Activated B cell treated with CpG ODN at 0.5 μM for 24 hours (primary cell): ENCODE measurements at regions not wholly inside any gene's neighbourhood (a gene's known extent, or its start where the extent isn't known, plus 50 kb on each side); places are given as distances from the start of the nearest gene placed in this dataset.
"Not testable (repeated sequence)": the region's sequence is repeated elsewhere in the genome, so short reads cannot be mapped to it uniquely, and the experiment has no call there.

ENCODE experiments used
- ATAC-seq: fragments of 200-7000 bp; cut with Tn5 transposase; one replicate; pipeline ENCODE4 v1.10.0; 2021; ENCODE audit warnings: low read depth, mild to moderate bottlenecking, moderate library complexity
- CTCF ChIA-PET: fragments of 350-600 bp; sonication (Branson Sonifier 250); formaldehyde crosslinking; loops from one replicate; lab custom pipeline; 2021; ENCODE audit warnings: antibody characterized with exemption; lab: Charles Lee
- POLR2A ChIA-PET: fragments of 350-600 bp; sonication (Branson Sonifier 250); formaldehyde crosslinking; loops from one replicate; lab custom pipeline; 2021; ENCODE audit warnings: antibody characterized with exemption; lab: Charles Lee
- DNase-seq: peaks from one replicate; pipeline ENCODE4 v3.0.0; 2022
- H3K27ac Mint-ChIP-seq: one replicate; pipeline ENCODE4 v1.8.0; 2020; ENCODE audit warnings: mixed read lengths
- H3K27me3 Mint-ChIP-seq: one replicate; pipeline ENCODE4 v1.8.0; 2021; ENCODE audit warnings: mixed read lengths
- H3K36me3 Mint-ChIP-seq: one replicate; pipeline ENCODE4 v1.8.0; 2021; ENCODE audit warnings: low read depth, mixed read lengths
- H3K4me1 Mint-ChIP-seq: one replicate; pipeline ENCODE4 v1.8.0; 2021; ENCODE audit warnings: mixed read lengths
- H3K4me3 Mint-ChIP-seq: one replicate; pipeline ENCODE4 v1.8.0; 2020; ENCODE audit warnings: mild to moderate bottlenecking, mixed read lengths
- H3K9me3 Mint-ChIP-seq: one replicate; pipeline ENCODE4 v1.8.0; 2020; ENCODE audit warnings: mixed read lengths
- intact Hi-C: fragments of 100-400 bp; cut with micrococcal nuclease; formaldehyde crosslinking; loops from one replicate; pipeline ENCODE4 v1.15.1; 2024
- TF ChIP-seq, protein P1 (sequence below): fragments of 200-600 bp; IDR thresholded peaks from one replicate; pipeline ENCODE4 v1.8.0; 2022; ENCODE audit warnings: antibody characterized with exemption, mild to moderate bottlenecking

DNA sequence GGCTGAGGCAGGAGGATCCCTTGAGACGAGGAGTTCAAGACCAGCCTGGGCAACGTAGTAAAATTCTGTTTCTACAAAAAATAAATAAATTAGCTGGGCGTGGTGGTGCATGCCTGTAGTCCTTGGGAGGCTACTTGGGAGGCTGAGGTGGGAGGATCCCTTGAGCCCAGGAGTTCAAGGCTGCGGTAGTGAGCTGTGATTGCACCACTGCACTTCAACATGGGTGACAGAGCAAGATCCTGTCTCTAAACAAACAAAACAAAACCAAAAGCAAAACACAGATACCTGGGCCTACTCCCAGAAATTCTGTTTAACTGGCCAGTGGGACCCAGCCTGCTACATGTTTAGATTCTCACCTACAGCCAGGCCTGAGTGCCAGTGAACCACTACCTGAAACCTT is 74.6 kb upstream of the MEDAG start:
- ChIA-PET CTCF (no interaction called here), POLR2A (no interaction called here)
- TF ChIP-seq, protein P1, sequence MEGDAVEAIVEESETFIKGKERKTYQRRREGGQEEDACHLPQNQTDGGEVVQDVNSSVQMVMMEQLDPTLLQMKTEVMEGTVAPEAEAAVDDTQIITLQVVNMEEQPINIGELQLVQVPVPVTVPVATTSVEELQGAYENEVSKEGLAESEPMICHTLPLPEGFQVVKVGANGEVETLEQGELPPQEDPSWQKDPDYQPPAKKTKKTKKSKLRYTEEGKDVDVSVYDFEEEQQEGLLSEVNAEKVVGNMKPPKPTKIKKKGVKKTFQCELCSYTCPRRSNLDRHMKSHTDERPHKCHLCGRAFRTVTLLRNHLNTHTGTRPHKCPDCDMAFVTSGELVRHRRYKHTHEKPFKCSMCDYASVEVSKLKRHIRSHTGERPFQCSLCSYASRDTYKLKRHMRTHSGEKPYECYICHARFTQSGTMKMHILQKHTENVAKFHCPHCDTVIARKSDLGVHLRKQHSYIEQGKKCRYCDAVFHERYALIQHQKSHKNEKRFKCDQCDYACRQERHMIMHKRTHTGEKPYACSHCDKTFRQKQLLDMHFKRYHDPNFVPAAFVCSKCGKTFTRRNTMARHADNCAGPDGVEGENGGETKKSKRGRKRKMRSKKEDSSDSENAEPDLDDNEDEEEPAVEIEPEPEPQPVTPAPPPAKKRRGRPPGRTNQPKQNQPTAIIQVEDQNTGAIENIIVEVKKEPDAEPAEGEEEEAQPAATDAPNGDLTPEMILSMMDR, result no peak
- ATAC-seq (no peak), DNase-seq (no peak)
- Mint-ChIP-seq H3K27me3 (peaks cover 24% of the 10 kb centered on the region), H3K27ac (no peak overlapping the region), H3K4me1 (no peaks in the 10 kb centered on the region), H3K9me3 (no peaks in the 10 kb centered on the region), H3K36me3 (no peaks in the 10 kb centered on the region), H3K4me3 (no peak overlapping the region)
- intact Hi-C loops, result no loop called here

DNA sequence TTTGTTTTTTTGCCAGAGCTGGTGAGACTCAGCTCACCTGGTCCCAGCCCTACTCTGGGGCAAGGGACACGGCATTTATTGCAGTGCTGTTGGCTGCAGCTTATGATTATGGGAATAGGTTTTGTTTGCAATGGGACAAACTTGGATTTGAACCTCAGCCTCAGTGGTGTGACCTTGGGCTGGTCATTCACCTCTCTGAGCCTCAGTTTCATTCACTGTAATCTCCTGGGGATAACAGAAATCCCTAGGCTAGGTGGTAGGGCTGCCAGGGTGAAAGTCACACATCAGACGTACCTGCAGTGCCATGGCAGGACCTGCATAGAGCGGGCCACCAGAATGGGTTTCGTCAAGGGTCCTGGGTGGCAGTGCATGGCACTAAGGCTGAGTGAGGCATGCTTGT is 73.7 kb upstream of the MEDAG start:
- intact Hi-C loops, result no loop called here
- no peak for ATAC-seq
- POLR2A ChIA-PET, result no interaction called here
- Mint-ChIP-seq H3K36me3 (no peaks in the 10 kb centered on the region), H3K4me1 (no peaks in the 10 kb centered on the region), H3K27me3 (peaks cover 30% of the 10 kb centered on the region), H3K4me3 (no peak overlapping the region), H3K27ac (no peak overlapping the region), H3K9me3 (no peaks in the 10 kb centered on the region)
- TF ChIP-seq, protein P1, result no peak
- DNase-seq, result no peak
- CTCF ChIA-PET, result no interaction called here

DNA sequence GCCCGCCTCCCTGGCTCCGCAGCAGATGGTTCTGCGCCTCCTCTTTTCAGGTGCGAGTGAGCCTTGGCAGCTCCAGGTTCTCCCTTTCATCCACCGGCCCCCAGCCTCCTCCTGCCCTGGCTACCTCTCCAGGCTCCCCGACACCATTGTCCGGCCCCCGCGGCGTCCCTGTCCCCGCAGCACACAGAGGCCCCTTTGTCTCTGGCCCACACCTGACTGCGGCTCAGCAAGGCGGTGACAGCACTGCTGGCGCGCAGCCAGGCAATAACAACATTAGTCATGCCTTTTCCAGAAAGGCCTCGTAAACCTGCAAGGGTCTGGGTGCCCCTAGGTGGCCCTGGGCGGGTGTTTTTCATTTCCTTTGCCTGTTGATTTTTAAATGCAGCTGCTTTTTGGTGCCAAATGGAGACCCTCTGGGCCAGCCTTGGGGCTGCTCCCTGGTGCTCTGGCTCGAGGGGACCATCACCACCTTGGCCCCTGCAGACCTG is 73.2 kb upstream of the MEDAG start:
- ChIA-PET CTCF (no interaction called here), POLR2A (no interaction called here)
- intact Hi-C loops, result no loop called here
- H3K9me3 Mint-ChIP-seq, result no peaks in the 10 kb centered on the region
- peaks cover 32% of the 10 kb centered on the region for H3K27me3 Mint-ChIP-seq
- H3K36me3 Mint-ChIP-seq, result no peaks in the 10 kb centered on the region
- H3K4me3 Mint-ChIP-seq, result no peak overlapping the region
- DNase-seq (no peak), ATAC-seq (no peak)
- H3K27ac Mint-ChIP-seq, result no peak overlapping the region
- H3K4me1 Mint-ChIP-seq, result no peaks in the 10 kb centered on the region
- TF ChIP-seq, protein P1, result no peak

DNA sequence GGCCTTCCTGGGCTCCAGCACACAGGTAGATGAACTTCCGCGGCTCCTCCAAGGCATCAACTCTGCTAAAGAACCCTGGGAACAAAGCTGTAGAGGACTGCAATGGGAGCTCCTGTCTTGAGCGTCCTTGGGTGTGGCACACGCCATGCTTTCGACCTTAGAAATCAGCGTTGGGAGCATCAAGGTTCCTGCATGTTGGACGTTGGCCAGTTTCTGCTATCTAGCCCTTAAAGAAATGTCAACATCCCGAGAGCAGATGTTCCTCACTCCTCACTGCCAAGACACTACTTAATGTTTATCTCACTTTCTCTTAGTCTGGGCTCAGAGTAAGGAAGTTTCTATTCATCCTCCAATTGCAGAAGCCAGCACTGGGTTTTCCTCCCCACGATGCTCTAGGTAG is 70.6 kb upstream of the MEDAG start:
- H3K36me3 Mint-ChIP-seq, result no peaks in the 10 kb centered on the region
- DNase-seq, result no peak
- intact Hi-C loops, result no loop called here
- no peaks in the 10 kb centered on the region for H3K9me3 Mint-ChIP-seq
- ChIA-PET CTCF (no interaction called here), POLR2A (no interaction called here)
- no peak for ATAC-seq
- no peaks in the 10 kb centered on the region for H3K4me1 Mint-ChIP-seq
- H3K27me3 Mint-ChIP-seq, result peaks cover 28% of the 10 kb centered on the region
- no peak overlapping the region for H3K27ac Mint-ChIP-seq
- TF ChIP-seq, protein P1, result no peak
- no peak overlapping the region for H3K4me3 Mint-ChIP-seq

DNA sequence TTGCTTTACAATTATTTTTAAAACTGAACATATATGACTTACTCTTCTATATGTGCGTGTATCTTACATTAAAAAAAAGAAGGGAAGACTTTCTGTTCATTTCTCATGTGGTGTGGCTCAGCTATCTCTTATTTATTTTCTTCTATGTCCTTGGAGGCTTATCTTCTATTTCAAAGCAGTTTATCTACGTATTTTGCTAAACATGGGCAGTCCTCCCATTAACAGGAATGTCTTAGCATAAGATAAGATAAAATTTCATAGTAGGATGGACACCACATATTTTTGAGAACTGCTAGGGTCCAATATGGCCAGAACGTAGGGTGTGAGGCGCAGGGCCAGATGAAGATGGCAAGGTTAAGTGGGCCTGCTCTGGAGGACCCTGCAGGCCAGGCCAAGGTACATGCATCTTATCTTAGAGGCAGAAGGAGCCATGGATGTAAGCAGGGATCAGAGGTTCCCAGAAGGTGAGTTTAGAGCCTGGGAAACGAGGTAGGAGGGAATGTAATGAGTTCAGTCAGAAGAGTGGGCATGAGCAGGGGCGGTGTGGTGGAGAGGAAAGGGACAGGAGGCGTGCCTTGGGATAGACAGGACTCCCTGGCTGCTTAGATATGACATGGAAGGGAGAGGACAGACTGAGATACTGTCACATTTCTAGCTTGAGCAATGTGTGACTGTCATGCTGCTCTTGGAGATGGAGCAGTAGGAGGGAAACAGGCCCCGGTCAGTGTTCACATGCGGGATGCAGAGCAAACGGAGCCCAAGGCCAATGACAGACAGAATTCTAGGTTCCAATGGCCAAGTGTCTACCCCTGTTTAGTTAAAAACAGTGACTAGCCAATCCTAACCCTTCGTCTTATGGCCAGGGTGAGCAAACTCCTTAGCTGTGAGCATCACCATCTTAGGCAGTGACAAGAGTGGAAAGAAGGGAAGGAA is 68.6 kb upstream of the MEDAG start:
- no peaks in the 10 kb centered on the region for H3K4me1 Mint-ChIP-seq
- no peak for DNase-seq
- ATAC-seq, result no peak
- TF ChIP-seq, protein P1, result no peak
- no peak overlapping the region for H3K27ac Mint-ChIP-seq
- H3K9me3 Mint-ChIP-seq, result no peaks in the 10 kb centered on the region
- H3K36me3 Mint-ChIP-seq, result no peaks in the 10 kb centered on the region
- H3K4me3 Mint-ChIP-seq, result no peak overlapping the region
- peaks cover 23% of the 10 kb centered on the region for H3K27me3 Mint-ChIP-seq
- intact Hi-C loops, result no loop called here
- POLR2A ChIA-PET, result no interaction called here
- CTCF ChIA-PET, result no interaction called here

DNA sequence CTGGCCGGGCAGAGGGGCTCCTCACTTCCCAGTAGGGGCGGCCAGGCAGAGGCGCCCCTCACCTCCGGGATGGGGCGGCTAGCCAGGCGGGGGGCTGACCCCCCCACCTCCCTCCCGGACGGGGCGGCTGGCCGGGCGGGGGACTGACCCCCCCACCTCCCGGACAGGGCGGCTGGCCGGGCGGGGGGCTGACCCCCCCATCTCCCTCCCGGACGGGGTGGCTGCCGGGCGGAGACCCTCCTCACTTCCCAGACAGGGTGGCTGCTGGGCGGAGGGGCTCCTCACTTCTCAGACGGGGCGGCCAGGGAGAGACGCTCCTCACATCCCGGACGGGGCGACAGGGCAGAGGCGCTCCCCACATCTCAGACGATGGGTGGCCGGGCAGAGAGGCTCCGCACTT is 66.4 kb upstream of the MEDAG start:
- intact Hi-C loops, ATAC-seq, POLR2A ChIA-PET, H3K27ac Mint-ChIP-seq, H3K4me3 Mint-ChIP-seq, CTCF ChIA-PET, DNase-seq, H3K4me1 Mint-ChIP-seq, H3K9me3 Mint-ChIP-seq, H3K36me3 Mint-ChIP-seq: not testable (repeated sequence)
- H3K27me3 Mint-ChIP-seq, result peaks cover 13% of the 10 kb centered on the region
